Tibial nerve (tissue), 3 donors: ENCODE measurements at regions not wholly inside any gene's neighbourhood (a gene's known extent, or its start where the extent isn't known, plus 50 kb on each side); places are given as distances from the start of the nearest gene placed in this dataset.

Experiments
- CTCF ChIP-seq, 5 experiments: fragments of 200-600 bp in 3 of 5; fragments of 450-650 bp in 2 of 5; sonication (generic) in 3 of 5; IDR thresholded peaks; one replicate each; pipeline ENCODE4 v1.5.1; 2016 to 2019; ENCODE audit warnings: antibody characterized with exemption in 5 of 5, mild to moderate bottlenecking in 3 of 5, moderate library complexity in 2 of 5
- POLR2A ChIP-seq, 2 donors: fragments of 450-650 bp; IDR thresholded peaks; one replicate each; pipeline ENCODE4 v1.6.1; 2017; ENCODE audit warnings: antibody characterized with exemption in 2 of 2, mild to moderate bottlenecking in 2 of 2, moderate library complexity in 2 of 2

- TF ChIP-seq CTCF (IDR thresholded peaks at IDR 0.05) (no peak), POLR2A (IDR thresholded peaks at IDR 0.05) (no peak)
Observed at GRCh38 chrY:12559007-12559406, 142.0 kb upstream of the USP9Y start.
